GM18511 (cell line): ENCODE measurements at regions not wholly inside any gene's neighbourhood (a gene's known extent, or its start where the extent isn't known, plus 50 kb on each side); places are given as distances from the start of the nearest gene placed in this dataset.

Experiments used
- ATAC-seq: cut with Tn5 transposase; IDR thresholded peaks from one replicate; pipeline ENCODE4 v1.9.1; 2021; ENCODE audit warnings: mild to moderate bottlenecking, moderate library complexity; ENCODE audit not compliant: unreplicated experiment

DNA sequence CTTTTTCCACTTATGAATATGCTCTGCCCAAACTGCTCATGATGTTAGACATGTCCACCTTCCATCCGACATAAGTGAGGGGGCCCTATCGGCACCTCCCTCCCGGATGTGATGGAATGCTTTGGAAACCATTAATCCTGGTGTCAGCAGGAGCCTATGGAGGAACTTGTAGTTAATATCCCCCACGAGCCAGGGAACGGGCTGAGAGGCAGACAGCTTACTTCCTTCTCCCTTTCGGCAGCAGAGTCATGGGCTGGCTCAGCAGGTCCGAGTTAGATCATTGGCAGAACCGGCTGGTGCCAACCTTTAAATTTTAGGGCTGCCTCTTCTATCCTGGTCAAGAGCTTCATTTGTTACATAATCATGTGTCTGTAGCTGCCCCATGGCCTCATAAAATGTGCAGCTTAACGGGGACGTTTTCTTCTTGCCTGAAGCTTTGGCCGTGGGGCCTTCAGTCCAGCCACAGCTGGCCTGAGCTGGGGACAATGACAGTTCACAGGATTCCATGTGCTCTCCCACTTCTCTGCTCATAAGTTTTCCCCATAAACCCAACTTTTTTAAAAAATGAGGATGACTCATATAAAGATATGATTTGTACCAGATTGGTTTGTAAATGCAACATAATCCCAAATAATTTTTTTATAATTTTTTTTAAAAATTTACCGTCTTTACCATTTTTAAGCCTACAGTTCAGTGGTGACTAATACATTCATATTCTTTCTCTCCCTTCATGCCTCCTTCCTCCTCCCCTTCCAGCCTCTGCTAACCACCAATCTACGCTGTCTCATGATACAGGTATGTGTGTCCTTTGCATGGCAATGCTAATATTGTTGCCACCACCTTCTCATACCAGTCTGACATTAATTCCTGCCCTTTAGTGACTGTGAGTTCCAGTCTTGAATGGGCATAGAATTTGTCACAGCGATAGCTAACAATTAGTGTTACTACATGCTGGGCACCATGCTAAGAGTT lies 62.2 kb upstream of the RGMA start:
- no peak for ATAC-seq

DNA sequence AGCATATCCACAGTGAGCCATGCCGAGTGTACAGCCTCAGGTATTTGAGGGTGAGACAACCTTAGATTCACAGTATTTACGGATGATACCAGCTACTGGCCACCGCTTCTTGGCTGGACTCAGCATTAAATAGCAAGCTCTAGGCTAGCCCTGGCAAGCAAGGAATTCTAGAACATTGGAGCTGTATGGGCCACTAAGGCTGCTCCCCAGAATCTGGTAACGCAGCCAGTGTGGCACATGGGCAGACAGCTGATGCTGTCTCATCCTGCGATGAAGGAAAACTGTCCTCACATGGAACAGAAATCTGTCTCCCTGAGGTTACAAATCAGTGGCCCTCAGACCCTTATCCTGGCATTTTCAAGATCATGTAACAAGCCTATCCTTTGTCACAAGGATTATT lies 57.6 kb upstream of the RGMA start:
- no peak for ATAC-seq

DNA sequence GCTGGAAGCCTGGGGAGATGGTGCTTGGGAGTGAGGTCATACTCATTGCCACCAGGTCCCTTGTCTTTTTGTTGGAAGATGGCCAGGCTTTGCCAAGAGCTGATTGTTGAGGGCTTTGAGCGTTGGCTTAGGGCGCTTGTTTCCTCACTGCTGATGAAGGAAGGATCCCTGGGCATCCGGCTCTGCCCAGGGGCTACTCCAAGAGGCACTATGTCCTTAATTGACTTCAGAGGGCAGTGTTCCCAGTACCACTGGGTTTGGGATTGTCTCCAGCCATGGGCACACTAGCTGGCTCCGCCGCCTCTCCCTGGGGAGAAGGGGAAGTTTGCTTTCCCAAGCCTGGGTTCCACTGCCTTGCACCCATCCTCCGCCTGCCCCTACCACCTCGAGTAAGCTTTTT lies 57.2 kb upstream of the RGMA start:
- no peak for ATAC-seq

GRCh38 chr15:93144463-93145236 lies 55.6 kb upstream of the RGMA start:
- ATAC-seq = no peak

DNA sequence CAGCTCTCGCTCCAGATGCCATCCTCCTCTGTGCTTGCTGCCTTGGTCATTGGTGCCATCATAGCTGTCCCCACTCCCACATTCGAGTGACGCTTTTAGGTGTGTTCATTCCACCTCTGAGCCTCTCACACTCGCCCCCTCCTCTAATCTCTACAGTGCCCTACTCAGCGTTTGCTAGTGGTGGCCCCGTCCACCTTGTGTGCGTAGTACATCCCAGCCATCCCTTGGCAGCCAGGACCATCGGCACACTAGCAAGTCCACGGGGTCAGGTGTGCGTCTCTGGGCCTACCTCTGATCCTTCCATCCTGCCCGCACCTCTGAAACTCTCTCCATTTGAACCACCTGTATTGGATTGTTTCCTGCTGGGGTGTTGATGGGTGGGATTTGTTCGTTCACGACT lies 54.2 kb upstream of the RGMA start:
- ATAC-seq = no peak

DNA sequence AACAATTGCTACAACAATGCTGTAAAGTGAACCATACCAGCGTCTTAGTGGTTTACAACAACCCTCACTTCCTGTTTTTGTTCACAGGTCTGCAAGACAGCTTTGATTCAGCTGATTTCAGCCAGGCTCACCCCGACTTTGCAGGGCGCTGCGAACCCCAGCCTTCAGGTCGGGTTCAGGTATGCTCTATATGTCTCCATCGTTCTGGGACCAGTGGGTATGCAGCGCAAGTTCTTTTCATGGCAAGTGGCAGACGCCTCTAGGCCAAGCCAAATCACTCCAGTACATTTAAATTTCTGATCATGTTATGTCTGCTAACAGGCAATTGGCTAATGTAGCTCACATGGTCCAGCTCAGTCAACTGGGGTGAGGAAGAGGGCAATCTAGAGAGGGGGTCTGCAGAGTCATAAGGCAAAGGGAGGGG lies 52.4 kb upstream of the RGMA start:
- no peak for ATAC-seq

DNA sequence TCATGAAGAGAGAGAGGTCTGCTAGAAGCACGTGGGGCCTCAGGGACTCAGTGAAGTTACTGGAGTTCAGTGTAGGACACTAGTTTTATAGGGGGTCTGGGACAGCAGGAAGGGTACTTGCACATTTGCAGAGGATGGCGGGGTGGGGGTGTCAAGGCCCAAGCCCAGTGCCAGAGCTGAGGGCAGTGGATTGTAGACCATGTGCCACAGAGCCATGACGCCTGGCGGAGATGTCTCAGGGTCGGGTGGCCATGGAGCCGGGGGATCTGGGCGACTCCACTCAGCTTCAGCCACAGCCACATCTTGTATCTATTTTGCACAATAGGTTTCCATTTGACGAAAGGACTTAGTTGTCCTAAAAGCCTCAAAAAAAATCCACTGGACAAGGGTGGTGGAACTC lies 50.4 kb upstream of the RGMA start:
- no peak for ATAC-seq

GRCh38 chr15:93138681-93139250 lies 49.8 kb upstream of the RGMA start:
- no peak for ATAC-seq
